A673 (cell line): ENCODE measurements at regions not wholly inside any gene's neighbourhood (a gene's known extent, or its start where the extent isn't known, plus 50 kb on each side); places are given as distances from the start of the nearest gene placed in this dataset.

Source experiments
- BruUV-seq: library from RNA; stranded (reverse); fragments of 400-500 nt; replicated peaks from 2 replicates; lab custom pipeline; 2021; lab: Mats Ljungman, UMichigan
- CTCF ChIA-PET: fragments of 300-600 bp; sonication (Branson Sonifier 250); formaldehyde crosslinking; loops from one replicate; lab custom pipeline; 2022; ENCODE audit warnings: antibody characterized with exemption; lab: Charles Lee
- POLR2A ChIA-PET: fragments of 300-600 bp; sonication (Branson Sonifier 250); formaldehyde crosslinking; loops from one replicate; lab custom pipeline; 2022; ENCODE audit warnings: antibody characterized with exemption; ENCODE audit not compliant: low non-redundant PET; lab: Charles Lee
- DNase-seq: peaks from one replicate; pipeline ENCODE4 v3.0.0-alpha.2; 2015; ENCODE audit warnings: low spot score
- H3K27ac ChIP-seq: fragments of 200-600 bp; sonication (generic); 2 replicates; pipeline ENCODE4 v1.5.1; 2016; ENCODE audit warnings: mixed run types, low read depth, mild to moderate bottlenecking, mixed read lengths, antibody characterized with exemption, low read length; ENCODE audit not compliant: poor library complexity, severe bottlenecking
- H3K27me3 ChIP-seq: fragments of 200-600 bp; sonication (generic); replicated peaks from 2 replicates; pipeline ENCODE4 v1.6.1; 2017; ENCODE audit warnings: mixed run types, low read depth, mild to moderate bottlenecking, mixed read lengths, antibody characterized with exemption, low read length; ENCODE audit not compliant: insufficient read depth, poor library complexity
- H3K36me3 ChIP-seq: fragments of 200-600 bp; sonication (generic); 2 replicates; pipeline ENCODE4 v1.6.1; 2016; ENCODE audit warnings: mixed run types, mild to moderate bottlenecking, mixed read lengths, antibody characterized with exemption, low read length; ENCODE audit not compliant: insufficient read depth, poor library complexity, severe bottlenecking
- H3K4me1 ChIP-seq: fragments of 200-600 bp; sonication (generic); 2 replicates; pipeline ENCODE4 v1.6.1; 2017; ENCODE audit warnings: mixed run types, mild to moderate bottlenecking, mixed read lengths, antibody characterized with exemption, low read length; ENCODE audit not compliant: insufficient read depth, poor library complexity, severe bottlenecking
- H3K4me3 ChIP-seq: fragments of 200-600 bp; sonication (generic); 2 replicates; pipeline ENCODE4 v1.5.1; 2016; ENCODE audit warnings: low read depth, mixed run types, mild to moderate bottlenecking, mixed read lengths, low read length; ENCODE audit not compliant: poor library complexity, severe bottlenecking
- H3K9me3 ChIP-seq: fragments of 200-600 bp; sonication (generic); 2 replicates; pipeline ENCODE4 v1.6.1; 2016; ENCODE audit warnings: mixed run types, low read depth, mild to moderate bottlenecking, mixed read lengths, antibody characterized with exemption, low read length; ENCODE audit not compliant: poor library complexity, severe bottlenecking
- EZH2 ChIP-seq: fragments of 200-600 bp; sonication (generic); IDR thresholded peaks from 2 replicates; pipeline ENCODE4 v1.6.1; 2017; ENCODE audit warnings: borderline replicate concordance, low read depth, mild to moderate bottlenecking, mixed read lengths, antibody characterized with exemption, low read length; ENCODE audit not compliant: poor library complexity, severe bottlenecking
- intact Hi-C: fragments of 100-400 bp; cut with micrococcal nuclease; formaldehyde crosslinking; loops from one replicate; pipeline ENCODE4 v1.10.0; 2022; ENCODE audit not compliant: unreplicated experiment
- TF ChIP-seq, protein P1 (sequence below): fragments of 300-800, 200-600 bp; sonication (generic); conservative IDR thresholded peaks from 2 replicates; pipeline ENCODE4 v1.5.1; 2017; ENCODE audit warnings: low read depth, mild to moderate bottlenecking, antibody characterized with exemption, low read length, moderate library complexity, mixed read lengths

GRCh38 chr1:30130099-30130498 lies 593.3 kb downstream of the MATN1 start:
- Histone ChIP-seq H3K4me1 (peaks cover 22% of the 10 kb centered on the region), H3K4me3 (no peak overlapping the region), H3K36me3 (no peaks in the 10 kb centered on the region), H3K27me3 (no peaks in the 10 kb centered on the region), H3K27ac (no peak overlapping the region), H3K9me3 (no peaks in the 10 kb centered on the region)
- CTCF ChIA-PET: no interaction called here
- BruUV-seq: no TSS peak
- intact Hi-C loops: no loop called here
- TF ChIP-seq EZH2: no peak
- TF ChIP-seq, protein P1, sequence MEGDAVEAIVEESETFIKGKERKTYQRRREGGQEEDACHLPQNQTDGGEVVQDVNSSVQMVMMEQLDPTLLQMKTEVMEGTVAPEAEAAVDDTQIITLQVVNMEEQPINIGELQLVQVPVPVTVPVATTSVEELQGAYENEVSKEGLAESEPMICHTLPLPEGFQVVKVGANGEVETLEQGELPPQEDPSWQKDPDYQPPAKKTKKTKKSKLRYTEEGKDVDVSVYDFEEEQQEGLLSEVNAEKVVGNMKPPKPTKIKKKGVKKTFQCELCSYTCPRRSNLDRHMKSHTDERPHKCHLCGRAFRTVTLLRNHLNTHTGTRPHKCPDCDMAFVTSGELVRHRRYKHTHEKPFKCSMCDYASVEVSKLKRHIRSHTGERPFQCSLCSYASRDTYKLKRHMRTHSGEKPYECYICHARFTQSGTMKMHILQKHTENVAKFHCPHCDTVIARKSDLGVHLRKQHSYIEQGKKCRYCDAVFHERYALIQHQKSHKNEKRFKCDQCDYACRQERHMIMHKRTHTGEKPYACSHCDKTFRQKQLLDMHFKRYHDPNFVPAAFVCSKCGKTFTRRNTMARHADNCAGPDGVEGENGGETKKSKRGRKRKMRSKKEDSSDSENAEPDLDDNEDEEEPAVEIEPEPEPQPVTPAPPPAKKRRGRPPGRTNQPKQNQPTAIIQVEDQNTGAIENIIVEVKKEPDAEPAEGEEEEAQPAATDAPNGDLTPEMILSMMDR: no peak
- DNase-seq: no peak
- POLR2A ChIA-PET: interaction anchor here (0.6 kb wide), 1 partner anchor 317 kb away, joined by 3 read pairs; no protein-coding TSS in a partner anchor

DNA sequence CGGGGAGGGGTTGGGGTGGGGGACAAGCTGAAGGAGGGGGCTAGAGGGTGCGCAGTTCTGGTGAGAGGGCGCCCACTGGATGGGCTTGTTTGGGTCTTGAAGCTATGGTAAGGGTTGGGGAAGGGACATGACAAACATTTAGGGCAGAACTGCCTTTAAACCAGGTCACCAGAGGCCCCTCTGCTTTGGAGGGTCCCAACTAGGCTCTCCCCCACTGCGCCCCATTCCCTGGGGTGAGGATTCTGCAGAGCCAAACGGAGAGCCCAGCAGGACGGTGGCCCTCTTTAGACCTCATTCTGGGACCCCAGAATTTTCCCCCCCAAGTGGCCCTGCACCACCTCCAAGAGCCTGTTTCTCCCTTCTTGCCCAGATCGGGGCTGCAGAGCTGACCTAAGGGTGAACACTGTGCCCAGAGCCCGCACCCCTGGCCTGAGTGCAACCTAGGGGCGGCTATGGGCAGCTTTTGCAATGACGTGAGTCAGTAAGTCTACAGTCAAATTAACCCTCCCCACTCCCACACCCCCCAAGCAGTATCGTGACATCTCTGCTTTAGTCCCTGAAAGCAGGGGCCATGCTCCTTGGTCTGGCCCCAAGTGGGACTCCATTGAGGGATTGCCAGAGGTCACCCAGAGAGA lies 593.8 kb downstream of the MATN1 start:
- peaks cover 27% of the 10 kb centered on the region for H3K4me1 ChIP-seq
- CTCF ChIA-PET: no interaction called here
- no peak for TF ChIP-seq EZH2
- TF ChIP-seq, protein P1: no peak
- DNase-seq: no peak
- no peaks in the 10 kb centered on the region for H3K27me3 ChIP-seq
- no peaks in the 10 kb centered on the region for H3K36me3 ChIP-seq
- no TSS peak for BruUV-seq
- H3K9me3 ChIP-seq: no peaks in the 10 kb centered on the region
- no peak overlapping the region for H3K27ac ChIP-seq
- H3K4me3 ChIP-seq: no peak overlapping the region
- intact Hi-C loops: loop anchor here (5.0 kb wide), 1 partner anchor 123 kb away; no protein-coding TSS in a partner anchor
- POLR2A ChIA-PET: interaction anchor here (0.6 kb wide), 1 partner anchor 318 kb away, joined by 3 read pairs; no protein-coding TSS in a partner anchor

GRCh38 chr1:30129001-30129408 lies 594.4 kb downstream of the MATN1 start:
- DNase-seq: no peak
- POLR2A ChIA-PET: no interaction called here
- intact Hi-C loops: loop anchor here (5.0 kb wide), 1 partner anchor 123 kb away; no protein-coding TSS in a partner anchor

More at GRCh38 chr1:30129001-30129408, 594.4 kb downstream of the MATN1 start:
- Histone ChIP-seq H3K4me3 (no peak overlapping the region), H3K36me3 (no peaks in the 10 kb centered on the region), H3K27ac (no peak overlapping the region), H3K27me3 (no peaks in the 10 kb centered on the region), H3K9me3 (no peaks in the 10 kb centered on the region), H3K4me1 (peaks cover 29% of the 10 kb centered on the region)
- no TSS peak for BruUV-seq
- no peak for TF ChIP-seq EZH2
- TF ChIP-seq, protein P1: no peak
- CTCF ChIA-PET: no interaction called here
